Upper lobe of left lung (tissue), 6 donors: ENCODE measurements at regions not wholly inside any gene's neighbourhood (a gene's known extent, or its start where the extent isn't known, plus 50 kb on each side); places are given as distances from the start of the nearest gene placed in this dataset.

Experiments
- ATAC-seq, 2 donors: fragments of 200-7000 bp; cut with Tn5 transposase; one replicate each; pipeline ENCODE4 v1.9.1; 2022; ENCODE audit warnings: mild to moderate bottlenecking in 2 of 2, moderate library complexity in 2 of 2; ENCODE audit not compliant: low FRiP score in 2 of 2
- DNase-seq, 2 donors: peaks; one replicate each; pipeline ENCODE4 v3.0.0-alpha.2; 2019 to 2020
- H3K27ac ChIP-seq, 4 donors: fragments of 200-600 bp; sonication (generic); one replicate each; pipeline ENCODE4 v1.5.1; 2016 to 2019
- H3K27me3 ChIP-seq, 4 donors: fragments of 200-600 bp; sonication (generic); one replicate each; pipeline ENCODE4 v1.5.1; 2017 to 2019
- H3K36me3 ChIP-seq, 4 donors: fragments of 200-600 bp; sonication (generic); one replicate each; pipeline ENCODE4 v1.5.1; 2016 to 2019
- H3K4me1 ChIP-seq, 4 donors: fragments of 200-600 bp; sonication (generic); one replicate each; pipeline ENCODE4 v1.5.1; 2018 to 2019
- H3K4me3 ChIP-seq, 4 donors: fragments of 200-600 bp; sonication (generic); one replicate each; pipeline ENCODE4 v1.5.1; 2017 to 2019; ENCODE audit warnings: mild to moderate bottlenecking in 2 of 4, moderate library complexity in 1 of 4
- H3K9me3 ChIP-seq, 4 donors: fragments of 200-600 bp; sonication (generic); one replicate each; pipeline ENCODE4 v1.5.1; 2018 to 2019
- EP300 ChIP-seq, 4 donors: sonication (generic); formaldehyde crosslinking; IDR thresholded peaks; one replicate each; pipeline ENCODE4 v1.5.1; 2017; ENCODE audit warnings: antibody characterized with exemption in 4 of 4, control low read depth in 2 of 4
- POLR2A ChIP-seq, 4 donors: fragments of 450-650 bp; IDR thresholded peaks; one replicate each; pipeline ENCODE4 v1.5.1; 2016 to 2017; ENCODE audit warnings: antibody characterized with exemption in 4 of 4, mild to moderate bottlenecking in 2 of 4
- POLR2AphosphoS5 ChIP-seq, 2 donors: sonication (generic); formaldehyde crosslinking; IDR thresholded peaks; one replicate each; pipeline ENCODE4 v1.5.1; 2017; ENCODE audit warnings: antibody characterized with exemption in 2 of 2
- WGBS, 2 donors: methylation state at CpG; one replicate each; pipeline ENCODE4 v1.1.5; 2017 to 2018; 5-methylcytosine and 5-hydroxymethylcytosine counted together
- TF ChIP-seq, protein P1 (sequence below), 6 experiments: fragments of 450-650 bp in 4 of 6; fragments of 200-600 bp in 2 of 6; sonication (generic) in 2 of 6; IDR thresholded peaks; one replicate each; pipeline ENCODE4 v1.5.1; 2016 to 2019; ENCODE audit warnings: antibody characterized with exemption in 6 of 6
- donor health status: DM: no; HTN: no; CAD: no; lungs with moderate emphysema.
- donor health status: DM: no; HTN: yes; CAD: no; lungs with severe emphysema.

DNA sequence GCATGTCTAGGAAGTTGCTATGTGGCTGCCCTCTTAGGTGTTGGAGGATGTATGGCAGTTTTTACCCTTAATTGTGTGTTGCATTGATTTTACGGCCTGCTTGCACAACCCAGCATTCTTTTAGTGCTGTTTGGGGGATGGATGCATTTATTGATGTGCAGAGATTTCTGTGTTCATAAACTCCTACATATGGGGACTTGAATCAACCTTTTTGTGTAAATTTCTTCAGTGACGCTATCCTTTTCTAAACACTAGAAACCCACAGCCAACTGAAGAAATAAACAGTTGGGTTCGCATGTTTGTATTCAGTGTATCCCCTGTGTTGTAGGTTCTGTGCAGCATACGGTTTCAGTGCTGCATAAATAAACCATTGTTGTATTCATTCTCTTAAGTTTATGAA is 263.7 kb downstream of the RASEF start:
- no peaks in the 10 kb centered on the region for H3K27me3 ChIP-seq
- no peak overlapping the region for H3K4me3 ChIP-seq
- TF ChIP-seq POLR2A (IDR thresholded peaks at IDR 0.05) (no peak), EP300 (IDR thresholded peaks at IDR 0.05) (no peak)
- TF ChIP-seq, protein P1, sequence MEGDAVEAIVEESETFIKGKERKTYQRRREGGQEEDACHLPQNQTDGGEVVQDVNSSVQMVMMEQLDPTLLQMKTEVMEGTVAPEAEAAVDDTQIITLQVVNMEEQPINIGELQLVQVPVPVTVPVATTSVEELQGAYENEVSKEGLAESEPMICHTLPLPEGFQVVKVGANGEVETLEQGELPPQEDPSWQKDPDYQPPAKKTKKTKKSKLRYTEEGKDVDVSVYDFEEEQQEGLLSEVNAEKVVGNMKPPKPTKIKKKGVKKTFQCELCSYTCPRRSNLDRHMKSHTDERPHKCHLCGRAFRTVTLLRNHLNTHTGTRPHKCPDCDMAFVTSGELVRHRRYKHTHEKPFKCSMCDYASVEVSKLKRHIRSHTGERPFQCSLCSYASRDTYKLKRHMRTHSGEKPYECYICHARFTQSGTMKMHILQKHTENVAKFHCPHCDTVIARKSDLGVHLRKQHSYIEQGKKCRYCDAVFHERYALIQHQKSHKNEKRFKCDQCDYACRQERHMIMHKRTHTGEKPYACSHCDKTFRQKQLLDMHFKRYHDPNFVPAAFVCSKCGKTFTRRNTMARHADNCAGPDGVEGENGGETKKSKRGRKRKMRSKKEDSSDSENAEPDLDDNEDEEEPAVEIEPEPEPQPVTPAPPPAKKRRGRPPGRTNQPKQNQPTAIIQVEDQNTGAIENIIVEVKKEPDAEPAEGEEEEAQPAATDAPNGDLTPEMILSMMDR (IDR thresholded peaks at IDR 0.05), result no peak
- H3K4me1 ChIP-seq, result no peaks in the 10 kb centered on the region
- DNase-seq (no peak), ATAC-seq (no peak)
- H3K36me3 ChIP-seq, result no peaks in the 10 kb centered on the region
- no peak overlapping the region for H3K27ac ChIP-seq
- no peaks in the 10 kb centered on the region for H3K9me3 ChIP-seq
- WGBS, 2 donors, result 77 to 81% methylated on average over 4 of the region's 4 CpGs

GRCh38 chr9:82805027-82805426 is 257.9 kb downstream of the RASEF start:
- Histone ChIP-seq H3K4me1 (no peaks in the 10 kb centered on the region), H3K27ac (no peak overlapping the region), H3K4me3 (no peak overlapping the region), H3K27me3 (no peaks in the 10 kb centered on the region), H3K9me3 (no peaks in the 10 kb centered on the region), H3K36me3 (no peaks in the 10 kb centered on the region)
- no peak for DNase-seq
- ATAC-seq, result no peak
- TF ChIP-seq EP300 (IDR thresholded peaks at IDR 0.05), result no peak
- TF ChIP-seq, protein P1 (IDR thresholded peaks at IDR 0.05), result no peak
- TF ChIP-seq POLR2AphosphoS5 (IDR thresholded peaks at IDR 0.05), result no peak
- no peak for TF ChIP-seq POLR2A (IDR thresholded peaks at IDR 0.05)
- WGBS, 2 donors, result 68 to 69% methylated on average over 5 of the region's 5 CpGs

DNA sequence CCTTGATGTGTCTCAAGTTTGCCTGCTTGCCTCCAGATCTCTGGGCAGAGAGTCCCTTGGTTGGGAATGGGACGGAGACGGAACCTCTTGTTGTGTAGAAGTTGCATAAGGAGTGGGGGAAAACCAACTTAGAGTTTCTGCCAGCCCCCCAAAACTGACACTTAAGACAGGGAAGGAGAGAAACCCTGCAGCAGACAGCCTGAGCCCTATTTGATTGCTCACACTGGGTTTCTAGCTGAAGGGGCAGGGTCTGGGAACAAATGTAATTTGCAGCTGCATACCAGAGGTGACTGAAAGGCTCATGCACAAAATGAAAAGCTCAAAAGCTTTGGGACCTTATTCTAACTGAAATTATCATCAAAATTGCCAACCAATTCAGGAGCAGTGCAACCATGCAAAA is 254.5 kb downstream of the RASEF start:
- H3K27me3 ChIP-seq, result no peaks in the 10 kb centered on the region
- H3K4me3 ChIP-seq, result no peak overlapping the region
- no peaks in the 10 kb centered on the region for H3K36me3 ChIP-seq
- no peak for ATAC-seq
- no peak overlapping the region for H3K27ac ChIP-seq
- no peak for DNase-seq
- no peaks in the 10 kb centered on the region for H3K9me3 ChIP-seq
- H3K4me1 ChIP-seq, result no peaks in the 10 kb centered on the region
- TF ChIP-seq POLR2A (IDR thresholded peaks at IDR 0.05), result no peak
- TF ChIP-seq, protein P1 (IDR thresholded peaks at IDR 0.05), result no peak
- TF ChIP-seq EP300 (IDR thresholded peaks at IDR 0.05), result no peak
- TF ChIP-seq POLR2AphosphoS5 (IDR thresholded peaks at IDR 0.05), result no peak
- 92 to 100% methylated on average over 2 of the region's 2 CpGs for WGBS, 2 donors

- H3K27me3 ChIP-seq, result no peaks in the 10 kb centered on the region
- WGBS, 2 donors, result 65 to 87% methylated on average over 1 of the region's 1 CpG
- ATAC-seq (no peak), DNase-seq (no peak)
- no peaks in the 10 kb centered on the region for H3K9me3 ChIP-seq
- H3K36me3 ChIP-seq, result no peaks in the 10 kb centered on the region
- TF ChIP-seq POLR2AphosphoS5 (IDR thresholded peaks at IDR 0.05), result no peak
- TF ChIP-seq, protein P1 (IDR thresholded peaks at IDR 0.05), result no peak
- TF ChIP-seq EP300 (IDR thresholded peaks at IDR 0.05), result no peak
- no peak for TF ChIP-seq POLR2A (IDR thresholded peaks at IDR 0.05)
- H3K27ac ChIP-seq, result no peak overlapping the region
- H3K4me3 ChIP-seq, result no peak overlapping the region
- H3K4me1 ChIP-seq, result no peaks in the 10 kb centered on the region
Observed at GRCh38 chr9:82810915-82811314, 252.0 kb downstream of the RASEF start.

DNA sequence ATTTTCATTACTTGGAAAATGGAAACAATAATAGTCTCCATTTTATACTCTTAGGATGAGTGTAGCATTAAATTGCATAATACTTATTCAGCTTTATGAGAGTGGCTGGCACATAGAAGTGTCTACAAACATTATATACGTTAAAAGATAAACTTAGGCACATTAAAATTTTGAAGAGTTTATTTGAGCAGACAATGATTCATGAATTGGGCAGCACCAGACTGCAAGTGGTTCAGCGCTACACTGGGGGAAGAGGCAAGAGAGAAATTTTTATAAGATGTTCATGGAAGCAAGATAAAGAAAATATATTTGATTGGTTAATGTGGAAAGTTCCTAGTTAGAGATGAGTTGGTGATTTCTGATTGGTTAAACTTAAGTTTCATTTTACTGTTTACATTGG is 243.7 kb downstream of the RASEF start:
- Histone ChIP-seq H3K4me1 (no peaks in the 10 kb centered on the region), H3K27me3 (no peaks in the 10 kb centered on the region), H3K36me3 (no peaks in the 10 kb centered on the region), H3K9me3 (no peaks in the 10 kb centered on the region), H3K4me3 (no peak overlapping the region), H3K27ac (no peak overlapping the region)
- 76 to 86% methylated on average over 2 of the region's 2 CpGs for WGBS, 2 donors
- TF ChIP-seq POLR2AphosphoS5 (IDR thresholded peaks at IDR 0.05) (no peak), POLR2A (IDR thresholded peaks at IDR 0.05) (no peak), EP300 (IDR thresholded peaks at IDR 0.05) (no peak)
- TF ChIP-seq, protein P1 (IDR thresholded peaks at IDR 0.05), result no peak
- DNase-seq (no peak), ATAC-seq (no peak)
